GM12878 (cell line): ENCODE measurements at regions not wholly inside any gene's neighbourhood (a gene's known extent, or its start where the extent isn't known, plus 50 kb on each side); places are given as distances from the start of the nearest gene placed in this dataset.

ENCODE experiments used
- ATAC-seq: fragments of 200-7000 bp; cut with Tn5 transposase; 3 replicates; pipeline ENCODE4 v1.9.1; 2020; ENCODE audit warnings: mild to moderate bottlenecking, moderate library complexity
- BruUV-seq: library from RNA; stranded (reverse); fragments of 400-500 nt; replicated peaks from 2 replicates; lab custom pipeline; 2021; lab: Mats Ljungman, UMichigan
- CTCF ChIA-PET: fragments of 300-600 bp; sonication (Branson Sonifier 250); formaldehyde crosslinking; extraction: SDS; loops from one replicate; lab custom pipeline; 2021; ENCODE audit warnings: inconsistent platforms; lab: Yijun Ruan, JAX
- POLR2A ChIA-PET: fragments of 350-600 bp; formaldehyde crosslinking; extraction: SDS; loops from one replicate; lab custom pipeline; 2021; ENCODE audit warnings: inconsistent platforms; lab: Charles Lee
- RAD21 ChIA-PET: fragments of 300-600 bp; sonication (Branson Sonifier 250); formaldehyde crosslinking; loops from one replicate; lab custom pipeline; 2023; ENCODE audit warnings: antibody characterized with exemption; ENCODE audit not compliant: unreplicated experiment; lab: Charles Lee
- SMC1A ChIA-PET: fragments of 300-600 bp; sonication (Branson Sonifier 250); formaldehyde crosslinking; loops from one replicate; lab custom pipeline; 2023; ENCODE audit not compliant: unreplicated experiment, uncharacterized antibody; lab: Charles Lee
- DNase-seq: peaks from one replicate; pipeline ENCODE4 v3.0.0-alpha.2; 2011; ENCODE audit warnings: low read depth, low spot score
- FAIRE-seq: peaks from 3 replicates; lab custom pipeline; 2011; peaks lifted over from hg19 to GRCh38; lab: Jason Lieb, UNC
- H2AFZ ChIP-seq: 2 replicates; pipeline ENCODE4 v1.6.0; 2011; ENCODE audit warnings: low read depth, low read length, control low read depth; ENCODE audit not compliant: control insufficient read depth
- H3K27ac ChIP-seq: 2 replicates; pipeline ENCODE4 v1.5.1; 2011; ENCODE audit warnings: control low read depth; ENCODE audit not compliant: control insufficient read depth, insufficient read depth
- H3K27me3 ChIP-seq, 2 experiments: replicated peaks in 1 of 2; 2 replicates each; pipeline versions ENCODE4 v1.6.0 to v1.6.1; 2011; ENCODE audit warnings: low read length in 1 of 2; ENCODE audit not compliant: control insufficient read depth in 2 of 2, insufficient read depth in 2 of 2
- H3K36me3 ChIP-seq, 2 experiments: 2 replicates each; pipeline ENCODE4 v1.5.1; 2011; ENCODE audit warnings: low read length in 1 of 2; ENCODE audit not compliant: control insufficient read depth in 2 of 2, insufficient read depth in 2 of 2
- H3K4me1 ChIP-seq: 2 replicates; pipeline ENCODE4 v1.6.1; 2011; ENCODE audit warnings: mild to moderate bottlenecking, low read length, moderate library complexity, mixed read lengths; ENCODE audit not compliant: control insufficient read depth, insufficient read depth
- H3K4me2 ChIP-seq: 2 replicates; pipeline ENCODE4 v1.6.0; 2011; ENCODE audit warnings: control low read depth; ENCODE audit not compliant: control insufficient read depth, insufficient read depth
- H3K4me3 ChIP-seq: fragments of 200-600 bp; sonication (generic); 2 replicates; pipeline ENCODE4 v1.5.1; 2016
- H3K79me2 ChIP-seq: 2 replicates; pipeline ENCODE4 v1.6.0; 2011; ENCODE audit warnings: low read length; ENCODE audit not compliant: control insufficient read depth, insufficient read depth
- H3K9ac ChIP-seq: 2 replicates; pipeline ENCODE4 v1.8.0; 2011; ENCODE audit warnings: low read length, control low read depth, mixed read lengths; ENCODE audit not compliant: control insufficient read depth, insufficient read depth
- H3K9me3 ChIP-seq: replicated peaks from 3 replicates; pipeline ENCODE4 v1.5.1; 2011; ENCODE audit warnings: mild to moderate bottlenecking, low read length; ENCODE audit not compliant: control insufficient read depth, insufficient read depth
- H4K20me1 ChIP-seq: 2 replicates; pipeline ENCODE4 v1.6.0; 2011; ENCODE audit not compliant: control insufficient read depth, insufficient read depth
- EZH2 ChIP-seq: IDR thresholded peaks from 2 replicates; pipeline ENCODE4 v1.6.1; 2012; ENCODE audit warnings: low read depth, mild to moderate bottlenecking, control low read depth, inconsistent platforms, low read length, borderline replicate concordance; ENCODE audit not compliant: control insufficient read depth
- KLF5 ChIP-seq: fragments of 450-650 bp; IDR thresholded peaks from 2 replicates; pipeline ENCODE4 v1.6.1; 2014; ENCODE audit warnings: mild to moderate bottlenecking; ENCODE audit not compliant: partially characterized antibody
- NR2C1 ChIP-seq: fragments of 450-650 bp; IDR thresholded peaks from 2 replicates; pipeline ENCODE4 v1.6.1; 2017; ENCODE audit warnings: antibody characterized with exemption, mild to moderate bottlenecking, moderate library complexity
- PAX8 ChIP-seq: fragments of 450-650 bp; IDR thresholded peaks from 2 replicates; pipeline ENCODE4 v1.6.1; 2017; ENCODE audit warnings: mild to moderate bottlenecking, moderate library complexity
- RUNX3 ChIP-seq: IDR thresholded peaks from 2 replicates; pipeline ENCODE4 v1.6.1; 2012; ENCODE audit warnings: low read length, inconsistent platforms
- SMAD5 ChIP-seq: IDR thresholded peaks from 2 replicates; pipeline ENCODE4 v1.6.1; 2016; ENCODE audit warnings: antibody characterized with exemption, low read depth
- SP1 ChIP-seq: IDR thresholded peaks from one replicate; pipeline ENCODE4 v1.6.1; 2011; ENCODE audit warnings: low read depth, low read length
- SUZ12 ChIP-seq: fragments of 200-600 bp; sonication (generic); IDR thresholded peaks from one replicate; pipeline ENCODE4 v1.6.1; 2018; ENCODE audit warnings: antibody characterized with exemption, mild to moderate bottlenecking; ENCODE audit not compliant: unreplicated experiment
- TBL1XR1 ChIP-seq: IDR thresholded peaks from 2 replicates; pipeline ENCODE4 v1.6.1; 2012; ENCODE audit warnings: low read depth, low read length, improper control_type of control experiment
- TCF7 ChIP-seq: IDR thresholded peaks from 2 replicates; pipeline ENCODE4 v1.6.1; 2014; ENCODE audit warnings: antibody characterized with exemption, borderline replicate concordance
- ZBED1 ChIP-seq: IDR thresholded peaks from 2 replicates; pipeline ENCODE4 v1.6.1; 2016; ENCODE audit warnings: borderline replicate concordance
- ZBTB11 ChIP-seq: fragments of 450-650 bp; formaldehyde crosslinking; IDR thresholded peaks from 2 replicates; pipeline ENCODE4 v1.5.0; 2022; ENCODE audit warnings: mild to moderate bottlenecking, missing genetic modification characterization
- WGBS: methylation state at CpG from one replicate; pipeline ENCODE4 v1.1.6; 2016; ENCODE audit warnings: low lambda C conversion rate; ENCODE audit not compliant: insufficient replicate concordance, insufficient coverage; ENCODE audit errors: missing lambda C conversion rate; 5-methylcytosine and 5-hydroxymethylcytosine counted together
- in situ Hi-C: fragments of 300-500 bp; cut with MboI; formaldehyde crosslinking; loops from 9 replicates; pipeline ENCODE4 v1.14.3; 2018; ENCODE audit warnings: mixed read lengths
- intact Hi-C: fragments of 100-400 bp; cut with micrococcal nuclease; formaldehyde crosslinking; loops from one replicate; pipeline ENCODE4 v1.14.2; 2022; ENCODE audit not compliant: unreplicated experiment

GRCh38 chr2:78715293-78715692 is 310.2 kb upstream of the REG3G start:
- in situ Hi-C loops = no loop called here
- H2AFZ ChIP-seq = no peak overlapping the region
- no peak overlapping the region for H3K27ac ChIP-seq
- BruUV-seq = no TSS peak
- intact Hi-C loops = no loop called here
- H3K4me1 ChIP-seq = no peaks in the 10 kb centered on the region
- 29% methylated on average over 3 of the region's 3 CpGs for WGBS
- no peaks in the 10 kb centered on the region for H3K36me3 ChIP-seq
- DNase-seq (no peak), ATAC-seq (no peak), FAIRE-seq (no peak)
- no peaks in the 10 kb centered on the region for H3K27me3 ChIP-seq
- POLR2A ChIA-PET = no interaction called here
- H3K4me2 ChIP-seq = no peak overlapping the region
- CTCF ChIA-PET = no interaction called here
- RAD21 ChIA-PET = no interaction called here
- H3K9me3 ChIP-seq = no peaks in the 10 kb centered on the region
- no peak overlapping the region for H3K9ac ChIP-seq
- no peaks in the 10 kb centered on the region for H3K79me2 ChIP-seq
- TF ChIP-seq PAX8 (no peak), ZBED1 (no peak), NR2C1 (no peak), TBL1XR1 (no peak), SUZ12 (no peak), KLF5 (no peak), TCF7 (no peak), RUNX3 (no peak)
- SMC1A ChIA-PET = no interaction called here
- H4K20me1 ChIP-seq = no peaks in the 10 kb centered on the region
- H3K4me3 ChIP-seq = no peak overlapping the region

- H3K4me1 ChIP-seq = no peaks in the 10 kb centered on the region
- no peaks in the 10 kb centered on the region for H3K36me3 ChIP-seq
- BruUV-seq = no TSS peak
- no peaks in the 10 kb centered on the region for H3K27me3 ChIP-seq
- no peaks in the 10 kb centered on the region for H3K79me2 ChIP-seq
- H3K4me2 ChIP-seq = no peak overlapping the region
- DNase-seq (no peak), ATAC-seq (no peak), FAIRE-seq (no peak)
- in situ Hi-C loops (no loop called here), intact Hi-C loops (no loop called here)
- CTCF ChIA-PET = no interaction called here
- no peak overlapping the region for H3K4me3 ChIP-seq
- SMC1A ChIA-PET = no interaction called here
- WGBS = 0% methylated on average over 1 of the region's 1 CpG
- H3K9ac ChIP-seq = no peak overlapping the region
- no peaks in the 10 kb centered on the region for H4K20me1 ChIP-seq
- no peak overlapping the region for H2AFZ ChIP-seq
- RAD21 ChIA-PET = no interaction called here
- H3K27ac ChIP-seq = no peak overlapping the region
- H3K9me3 ChIP-seq = no peaks in the 10 kb centered on the region
- no peak for TF ChIP-seq SUZ12
- TF ChIP-seq EZH2 = no peak
- TF ChIP-seq SP1 = no peak
- TF ChIP-seq ZBTB11 = no peak
- TF ChIP-seq SMAD5 = no peak
- TF ChIP-seq KLF5 = no peak
- POLR2A ChIA-PET = no interaction called here
Measured at GRCh38 chr2:78718024-78718423, 307.5 kb upstream of the REG3G start.
